ENCODE measurements at regions not wholly inside any gene's neighbourhood (a gene's known extent, or its start where the extent isn't known, plus 50 kb on each side); places are given as distances from the start of the nearest gene placed in this dataset.
"Not testable (repeated sequence)": the region's sequence is repeated elsewhere in the genome, so short reads cannot be mapped to it uniquely, and the experiment has no call there.

DNA sequence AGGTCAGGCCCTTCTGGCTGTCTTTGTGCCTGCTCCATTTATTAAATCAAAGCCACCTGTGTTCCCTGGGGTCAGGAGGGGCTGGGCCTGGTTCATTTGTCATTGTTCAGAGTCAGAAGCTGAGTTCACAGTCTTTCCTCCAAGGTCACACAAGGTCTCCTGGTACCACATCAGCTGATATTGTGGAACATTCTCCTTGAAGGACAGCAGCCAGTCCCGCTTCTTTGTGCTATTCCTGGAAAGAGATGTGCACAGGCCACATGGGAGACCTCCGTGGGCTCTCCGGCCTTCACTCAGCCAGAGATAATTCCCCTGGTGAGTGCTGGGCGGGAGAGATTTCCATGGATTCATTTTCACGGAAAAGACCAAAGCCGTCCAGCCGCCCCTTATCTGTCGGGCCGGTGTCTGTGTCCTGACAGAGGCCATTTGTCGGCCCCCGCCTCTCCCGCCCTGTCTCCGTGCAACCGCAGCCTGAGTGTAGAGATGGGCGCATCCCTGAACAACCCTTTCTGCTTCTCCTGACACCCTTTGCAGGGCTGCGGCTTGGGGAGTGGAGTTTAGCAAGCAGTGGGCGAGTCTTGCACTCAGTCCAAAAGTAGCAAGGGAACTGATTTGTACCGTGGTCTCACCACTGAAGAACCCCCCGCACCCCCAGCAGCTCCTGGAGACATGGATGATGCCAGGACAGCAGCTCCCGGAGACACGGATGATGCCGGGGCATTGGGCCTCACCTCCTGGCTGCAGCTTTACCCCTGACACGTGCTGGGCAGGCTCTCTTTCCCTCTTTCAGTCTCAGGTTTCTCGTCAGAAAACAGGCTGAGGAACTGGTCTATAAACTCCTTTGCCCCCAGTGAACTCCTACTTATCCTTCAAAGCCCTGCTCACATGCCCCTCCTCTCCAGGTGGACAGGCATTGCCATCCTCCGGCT lies 198.4 kb downstream of the LAT start:
- not testable (repeated sequence) for DNase-seq (ENCODE audit: extremely low read depth in 1 of 11, low read depth in 9 of 11, low spot score in 4 of 11)

DNA sequence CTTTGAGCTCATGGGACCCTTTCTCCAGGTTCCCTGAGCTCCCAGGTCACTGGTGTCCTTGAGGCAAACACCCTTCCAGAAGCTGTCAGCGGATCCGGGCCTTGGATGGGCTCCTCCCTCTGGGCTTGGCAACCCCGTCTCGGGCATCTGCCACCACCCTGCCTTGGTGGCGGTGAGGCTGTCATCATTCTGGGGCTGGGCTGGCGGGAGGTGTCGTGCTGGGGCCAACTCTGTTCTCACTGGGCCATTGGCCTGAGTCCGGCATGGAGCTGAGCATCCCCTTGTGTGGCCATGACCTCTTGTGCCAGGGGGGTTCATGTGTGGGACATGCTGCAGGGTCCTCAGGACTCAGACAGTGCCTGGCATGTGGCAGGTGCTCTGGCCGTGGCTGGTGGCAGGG lies 197.6 kb downstream of the LAT start:
- DNase-seq (ENCODE audit: extremely low read depth in 1 of 11, low read depth in 9 of 11, low spot score in 4 of 11): no peak

DNA sequence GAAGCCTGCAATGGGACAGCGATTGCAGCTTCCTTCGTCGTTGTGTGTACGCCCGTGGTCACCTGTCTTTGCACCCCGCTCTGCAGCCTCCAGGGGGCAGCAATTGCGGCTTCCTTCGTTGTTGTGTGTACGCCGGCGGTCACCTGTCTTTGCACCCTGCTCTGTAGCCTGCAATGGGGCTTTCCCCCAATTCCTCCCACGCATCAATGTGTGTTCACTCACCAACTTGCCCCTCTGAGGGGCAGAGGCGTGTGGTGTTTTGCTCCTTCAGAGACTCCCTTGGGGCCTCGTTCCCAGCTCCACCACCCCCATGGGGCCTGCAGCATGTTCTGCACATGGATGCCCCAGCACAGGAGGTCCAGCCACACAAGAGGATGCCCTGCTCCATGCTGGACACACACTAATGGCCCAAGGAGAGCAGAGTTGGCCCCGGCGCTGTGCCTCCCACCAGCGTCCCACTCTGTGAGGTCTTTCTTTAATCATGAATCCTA lies 197.1 kb downstream of the LAT start:
- not testable (repeated sequence) for DNase-seq (ENCODE audit: extremely low read depth in 1 of 11, low read depth in 9 of 11, low spot score in 4 of 11)

DNA sequence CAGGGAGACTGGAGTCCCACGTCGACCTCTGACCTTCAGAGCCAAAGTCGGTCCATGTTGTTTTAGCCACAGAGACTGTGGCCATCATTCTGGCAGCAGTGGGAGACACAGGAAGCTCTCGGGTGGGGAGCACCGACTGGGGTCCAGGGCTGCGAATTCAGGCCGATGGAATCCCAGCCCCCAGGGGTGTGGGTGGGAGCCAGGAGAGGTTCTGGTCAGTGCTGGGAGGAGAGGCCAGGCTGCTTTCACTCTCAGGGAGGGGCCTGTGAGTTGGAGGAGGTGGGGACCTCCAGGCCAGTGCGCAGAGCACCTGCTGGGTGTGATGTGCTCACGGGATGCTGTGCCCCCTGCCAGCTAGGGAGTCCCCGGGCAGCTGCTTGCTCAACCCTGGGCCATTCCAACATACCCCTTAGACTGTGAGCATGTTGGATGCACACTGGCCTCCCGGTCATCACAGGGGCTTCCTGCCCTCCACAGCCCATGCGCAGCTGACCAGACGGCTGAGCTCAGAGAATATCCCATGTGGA lies 196.5 kb downstream of the LAT start:
- DNase-seq (ENCODE audit: extremely low read depth in 1 of 11, low read depth in 9 of 11, low spot score in 4 of 11): not testable (repeated sequence)

DNA sequence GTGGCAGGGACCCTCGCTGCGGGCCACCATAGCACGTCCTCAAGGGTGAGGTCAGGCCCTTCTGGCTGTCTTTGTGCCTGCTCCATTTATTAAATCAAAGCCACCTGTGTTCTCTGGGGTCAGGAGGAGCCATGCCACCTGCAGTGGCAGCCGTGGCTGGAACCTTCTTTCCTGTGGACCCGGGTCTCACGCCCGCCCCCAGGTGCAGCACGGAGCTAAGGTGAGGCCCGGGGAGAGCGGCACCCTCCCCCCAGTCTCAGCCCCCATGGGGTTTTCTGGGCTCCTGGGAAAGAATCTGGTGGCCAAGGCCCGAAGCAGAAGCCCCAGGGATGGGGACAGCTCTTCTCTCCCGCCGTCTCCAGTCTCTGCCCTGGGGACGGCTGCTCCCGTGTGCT lies 195.4 kb downstream of the LAT start:
- not testable (repeated sequence) for DNase-seq (ENCODE audit: extremely low read depth in 1 of 11, low read depth in 9 of 11, low spot score in 4 of 11)

DNA sequence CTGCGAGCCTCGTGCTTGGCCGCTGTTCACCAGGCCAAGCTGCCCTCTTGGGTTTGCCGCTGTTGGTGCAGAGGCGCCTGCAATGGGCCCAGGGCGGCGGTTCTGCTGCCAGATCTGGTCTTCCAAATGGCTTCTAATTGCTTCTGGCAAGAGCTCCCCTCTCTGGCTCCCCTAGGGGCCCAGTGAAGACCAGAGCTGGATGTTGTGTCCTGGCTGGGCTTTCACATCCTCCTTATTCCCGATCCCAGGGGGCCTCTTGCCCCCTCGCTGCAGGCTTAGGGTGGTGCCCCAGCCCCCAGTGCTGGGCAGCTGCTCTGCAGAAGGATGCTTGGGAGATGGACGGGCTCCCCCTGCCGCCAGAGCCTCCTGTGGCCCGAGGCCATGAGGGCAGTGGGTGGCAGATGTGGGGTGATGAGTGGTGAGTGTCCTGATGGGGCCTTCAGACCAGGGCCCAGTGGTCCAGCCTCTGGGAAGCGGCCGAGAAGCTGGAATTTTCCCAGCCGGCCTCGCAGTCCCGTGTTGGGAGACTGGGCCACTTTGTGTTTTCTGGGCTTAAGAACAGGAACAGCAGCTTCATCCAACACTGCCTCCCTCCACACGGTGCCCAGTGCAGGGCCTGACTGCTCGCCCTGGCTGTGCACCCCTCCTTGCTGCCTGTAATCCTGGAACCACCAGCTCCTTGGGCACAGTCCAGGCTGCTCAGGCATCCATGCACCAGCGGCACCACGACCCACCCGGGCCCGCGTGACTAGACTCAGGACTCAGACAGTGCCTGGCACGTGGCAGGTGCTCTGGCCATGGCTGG lies 194.8 kb downstream of the LAT start:
- DNase-seq (ENCODE audit: extremely low read depth in 1 of 11, low read depth in 9 of 11, low spot score in 4 of 11): not testable (repeated sequence)

DNA sequence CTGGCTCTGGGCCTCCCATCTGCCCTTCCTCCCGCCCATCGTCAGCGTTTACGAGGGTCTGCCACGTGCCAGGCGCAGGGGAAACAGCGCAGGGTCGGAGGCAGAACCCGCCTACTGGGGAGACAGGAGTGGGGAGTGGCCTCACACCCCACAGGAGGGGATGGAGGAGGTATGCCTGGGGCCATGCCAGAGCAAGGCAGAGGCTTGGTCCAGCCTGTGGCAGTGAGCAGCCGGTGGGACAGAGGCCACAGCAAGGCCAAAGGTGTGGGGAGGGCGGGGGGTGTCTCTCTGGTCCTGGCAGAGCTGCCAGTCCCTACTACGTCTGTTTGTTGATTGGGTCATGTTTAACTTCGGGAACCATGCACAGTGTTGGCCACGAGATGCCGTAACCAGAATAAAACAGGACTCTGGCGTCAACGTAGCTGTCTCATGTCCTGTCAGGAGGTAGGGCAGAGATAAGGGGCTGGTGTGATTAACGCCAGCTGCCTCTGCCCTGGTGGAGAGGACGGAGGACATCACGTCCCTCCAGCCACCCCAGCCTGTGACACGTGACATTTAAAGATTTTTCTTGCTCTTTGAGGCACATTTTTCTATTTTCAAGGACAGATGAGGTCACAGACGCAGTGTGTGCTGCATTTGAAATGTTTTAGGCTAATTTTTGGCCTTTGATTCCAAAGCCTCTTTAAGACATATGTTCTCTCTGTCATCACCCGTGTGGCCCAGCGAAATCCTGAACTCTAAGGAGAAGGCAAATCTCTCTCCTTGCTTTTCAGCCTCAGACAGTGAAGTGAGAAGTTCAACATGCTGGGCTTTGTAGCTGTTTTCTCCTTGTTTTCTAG lies 193.3 kb downstream of the LAT start:
- not testable (repeated sequence) for DNase-seq (ENCODE audit: extremely low read depth in 1 of 11, low read depth in 9 of 11, low spot score in 4 of 11)

DNA sequence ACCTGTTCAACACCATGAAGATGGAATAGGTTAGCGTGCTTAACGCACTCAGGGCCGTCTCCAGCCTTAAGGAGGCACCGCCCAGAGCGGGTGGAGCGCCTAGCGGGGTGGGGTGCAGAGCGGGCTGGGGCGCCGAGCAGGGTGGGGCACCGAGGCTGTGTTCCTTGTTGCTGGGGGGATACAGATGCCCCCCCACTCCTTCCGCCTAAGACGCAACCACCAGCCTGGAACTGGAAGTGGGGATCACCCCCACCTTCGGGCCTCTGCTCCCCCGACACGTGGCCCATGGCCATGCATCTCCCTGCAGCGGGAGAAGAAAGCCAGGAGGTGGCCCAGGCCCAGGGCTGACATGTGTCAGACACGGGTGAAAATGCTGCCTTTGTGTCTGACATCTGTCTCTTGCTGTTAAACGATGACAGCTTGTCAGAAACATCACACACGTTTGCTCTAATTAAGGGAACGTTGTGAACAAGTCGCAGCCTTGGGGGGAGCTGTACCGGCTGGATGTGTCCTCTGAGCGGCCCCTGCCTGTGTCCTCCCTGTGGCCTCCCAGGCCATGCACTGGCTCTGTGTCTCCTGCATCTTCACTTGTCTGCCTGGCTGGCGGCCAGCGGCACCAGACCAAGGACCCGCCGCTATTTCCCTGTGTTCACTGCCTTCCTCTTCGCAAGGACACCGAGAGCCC lies 192.5 kb downstream of the LAT start:
- not testable (repeated sequence) for DNase-seq (ENCODE audit: extremely low read depth in 1 of 11, low read depth in 9 of 11, low spot score in 4 of 11)

DNA sequence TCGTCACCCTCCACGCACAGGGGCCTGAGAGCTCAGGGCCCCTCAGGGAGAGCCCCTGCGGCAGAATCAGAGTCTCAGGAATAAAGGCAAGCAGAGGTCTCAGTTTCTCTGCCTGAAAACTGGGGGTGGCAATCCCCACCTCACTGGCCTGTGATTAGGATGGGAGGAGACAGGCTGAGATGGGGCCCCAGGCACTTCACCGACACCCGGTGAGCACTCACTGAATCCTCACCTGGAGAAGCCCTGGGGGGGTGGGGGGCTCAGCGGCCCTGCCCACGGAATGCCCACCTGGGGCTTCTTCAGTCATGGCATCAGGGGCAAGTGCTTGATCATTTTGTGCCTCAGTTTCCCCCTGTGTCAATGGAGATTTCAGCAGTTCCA lies 192.0 kb downstream of the LAT start:
- not testable (repeated sequence) for DNase-seq (ENCODE audit: extremely low read depth in 1 of 11, low read depth in 9 of 11, low spot score in 4 of 11)

DNA sequence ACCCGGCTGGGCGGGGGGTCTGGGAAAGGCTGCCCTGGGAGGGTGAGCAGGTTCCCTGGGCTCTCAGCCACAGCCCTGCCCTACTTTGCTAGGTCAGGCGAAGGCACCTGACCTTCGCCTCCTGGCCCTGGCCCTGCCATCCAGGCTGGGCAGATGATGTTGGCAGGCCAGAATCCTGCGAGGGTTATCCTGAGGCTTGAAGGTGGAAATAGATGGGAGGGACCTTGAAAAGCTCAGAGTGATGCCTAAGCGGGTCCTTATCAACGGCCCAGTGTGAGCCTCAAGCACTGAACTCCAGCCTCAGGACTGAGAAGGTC lies 191.3 kb downstream of the LAT start:
- DNase-seq (ENCODE audit: extremely low read depth in 1 of 11, low read depth in 9 of 11, low spot score in 4 of 11): not testable (repeated sequence)

DNA sequence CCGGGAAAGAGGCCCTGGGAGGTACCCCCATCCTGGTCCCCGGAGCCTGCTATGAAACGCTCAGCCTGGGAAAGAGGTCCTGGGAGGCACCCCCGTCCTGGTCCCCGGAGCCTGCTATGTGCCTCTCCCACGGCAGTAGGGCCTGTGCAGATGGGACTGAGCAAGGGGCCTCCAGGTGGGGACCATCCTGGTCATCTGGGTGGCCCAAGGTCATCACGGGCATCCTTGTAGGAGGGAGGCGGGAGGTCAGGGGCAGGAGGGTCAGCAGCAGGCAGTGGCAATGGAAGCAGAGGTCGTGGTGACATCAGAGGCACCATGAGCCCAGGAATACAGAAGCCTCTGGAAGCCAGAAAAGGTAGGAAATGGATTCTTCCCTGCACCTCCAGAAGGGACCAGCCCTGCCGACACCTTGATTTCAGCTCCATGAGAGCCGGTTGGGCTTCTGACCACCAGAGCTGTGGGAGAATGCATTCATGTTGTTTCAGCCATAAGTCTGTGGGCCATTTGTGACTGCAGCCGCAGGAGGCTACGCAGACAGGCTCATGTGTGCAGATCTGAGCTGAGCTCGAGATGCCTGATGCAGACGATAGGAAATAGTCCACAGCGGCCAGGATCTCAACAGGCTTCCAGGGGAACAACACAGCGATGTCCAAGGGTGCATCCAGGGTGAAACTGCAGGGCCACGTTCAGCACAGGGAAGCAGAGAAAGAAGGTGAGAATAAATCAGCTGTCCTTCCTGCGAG lies 190.7 kb downstream of the LAT start:
- DNase-seq (ENCODE audit: extremely low read depth in 1 of 11, low read depth in 9 of 11, low spot score in 4 of 11): not testable (repeated sequence)

DNA sequence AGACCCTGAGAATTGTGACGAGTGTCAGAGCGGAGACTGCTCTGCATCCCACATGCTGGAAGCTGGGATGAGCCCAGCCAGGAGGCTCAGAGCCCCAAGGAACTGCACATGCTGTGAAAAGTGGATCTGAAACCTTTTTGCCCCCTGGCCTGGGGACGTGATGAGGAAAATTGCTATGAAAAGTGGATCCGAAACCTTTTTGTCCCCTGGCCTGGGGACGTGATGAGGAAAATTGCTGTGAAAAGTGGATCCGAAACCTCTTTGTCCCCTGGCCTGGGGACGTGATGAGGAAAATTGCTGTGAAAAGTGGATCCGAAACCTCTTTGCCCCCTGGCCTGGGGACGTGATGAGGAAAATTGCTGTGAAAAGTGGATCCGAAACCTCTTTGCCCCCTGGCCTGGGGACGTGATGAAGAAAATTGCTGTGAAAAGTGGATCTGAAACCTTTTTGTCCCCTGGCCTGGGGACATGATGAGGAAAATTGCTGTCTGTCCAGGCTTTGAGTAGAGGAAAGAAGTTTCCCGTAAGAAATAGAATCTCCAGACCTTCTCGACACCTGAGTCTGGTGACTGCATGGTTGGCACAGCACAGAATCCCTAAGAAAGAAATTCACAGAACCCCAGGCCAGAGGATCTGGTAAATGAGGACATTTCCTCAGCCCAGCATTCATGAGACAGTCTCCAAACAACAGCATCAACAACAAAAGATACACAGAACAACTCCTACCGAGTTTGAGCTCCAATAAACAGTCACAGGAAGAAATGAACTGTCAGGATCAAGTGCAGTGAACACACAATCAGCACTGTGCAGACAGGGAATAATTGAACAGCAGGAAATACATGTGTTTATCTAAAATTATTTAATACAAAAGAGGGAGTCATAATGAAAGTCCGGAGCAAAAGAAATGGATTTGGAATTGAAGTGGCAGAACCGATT lies 188.8 kb downstream of the LAT start:
- not testable (repeated sequence) for DNase-seq (ENCODE audit: extremely low read depth in 1 of 11, low read depth in 9 of 11, low spot score in 4 of 11)

DNA sequence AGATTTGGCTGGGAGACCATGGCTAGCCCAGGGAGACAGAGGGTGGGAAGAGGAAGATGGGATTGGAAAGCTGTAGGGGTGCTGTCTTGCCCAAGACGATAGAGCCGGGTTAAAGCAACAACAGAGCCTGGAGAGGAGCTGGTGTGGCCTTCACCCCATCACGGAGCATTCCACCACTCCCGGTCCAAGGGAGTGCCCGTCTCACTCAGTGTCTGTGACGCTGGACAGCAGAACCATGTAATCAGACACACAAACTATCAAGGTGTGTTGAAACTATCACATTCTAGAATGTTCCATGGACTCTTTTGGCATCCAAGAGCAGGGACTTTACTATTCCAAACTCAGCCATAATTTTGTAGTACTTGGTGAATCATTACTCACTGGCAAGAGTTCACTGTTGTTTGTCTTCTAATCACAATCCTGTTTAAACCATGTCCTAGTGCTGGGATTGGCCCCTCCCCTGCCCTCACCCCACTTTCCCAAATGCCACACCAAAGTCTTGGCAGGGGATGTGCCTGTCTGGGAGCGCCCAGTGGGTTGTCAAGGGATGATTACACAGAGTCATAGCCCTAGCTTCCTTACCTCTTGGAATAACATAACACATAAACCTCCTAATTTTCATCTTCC lies 187.4 kb downstream of the LAT start:
- DNase-seq (ENCODE audit: extremely low read depth in 1 of 11, low read depth in 9 of 11, low spot score in 4 of 11): not testable (repeated sequence)

DNA sequence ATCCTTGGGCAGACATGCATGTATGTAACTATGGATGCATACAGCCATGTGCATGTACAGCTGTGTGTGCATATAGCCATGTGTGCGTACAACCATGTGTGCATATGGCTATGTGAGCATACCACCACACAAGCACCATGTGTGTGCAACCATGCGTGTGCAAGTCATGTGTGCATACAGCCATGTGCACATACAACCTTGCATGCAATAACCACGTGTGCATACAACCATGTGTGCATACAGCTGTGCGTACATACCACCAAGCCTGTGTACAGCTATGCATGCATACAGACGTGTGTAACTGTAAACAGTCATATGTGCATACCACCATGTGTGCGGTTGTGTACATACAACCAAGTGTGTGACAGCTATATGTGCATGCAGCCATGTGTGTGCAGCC lies 186.4 kb downstream of the LAT start:
- not testable (repeated sequence) for DNase-seq (ENCODE audit: extremely low read depth in 1 of 11, low read depth in 9 of 11, low spot score in 4 of 11)

DNA sequence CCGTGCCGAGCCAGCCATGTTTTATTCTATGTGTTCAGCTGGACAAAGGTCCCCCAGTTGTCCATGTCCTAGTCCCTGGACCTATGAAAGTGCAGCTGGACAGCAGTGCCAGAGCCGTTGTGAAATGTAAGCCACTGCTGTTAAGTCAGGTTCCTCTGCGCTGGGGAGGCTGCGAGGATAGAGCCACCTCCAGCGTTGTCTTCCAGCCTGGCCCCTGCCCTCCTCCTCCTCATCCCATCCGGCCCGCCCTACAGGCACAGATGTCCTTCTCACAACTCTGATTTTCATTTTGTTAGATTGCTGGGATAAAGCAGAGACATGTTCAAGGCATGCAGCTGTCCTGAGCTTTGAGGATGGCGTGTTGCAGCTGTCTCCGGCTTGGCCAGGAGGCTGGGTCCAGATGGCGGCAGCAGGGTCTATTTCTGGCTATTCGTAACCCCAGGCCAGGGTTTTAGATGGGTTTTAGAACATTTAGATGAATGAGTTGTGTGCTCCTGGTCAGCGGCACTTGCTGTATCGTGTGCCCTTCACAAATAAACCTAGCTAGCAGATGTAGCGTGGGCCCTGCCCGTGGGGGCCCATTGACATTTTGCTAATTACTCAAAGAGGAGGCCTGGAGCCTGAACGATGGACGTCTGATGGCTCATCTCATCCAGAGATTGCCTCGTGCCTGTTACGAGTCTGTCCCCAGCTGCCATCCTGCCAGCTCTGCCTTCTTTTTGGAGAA lies 185.7 kb downstream of the LAT start:
- DNase-seq (ENCODE audit: extremely low read depth in 1 of 11, low read depth in 9 of 11, low spot score in 4 of 11): not testable (repeated sequence)
